ENCODE measurements at regions not wholly inside any gene's neighbourhood (a gene's known extent, or its start where the extent isn't known, plus 50 kb on each side); places are given as distances from the start of the nearest gene placed in this dataset.
A peak's percentile ranks its signal among the peaks of the same experiment; 100 is the strongest.

DNA sequence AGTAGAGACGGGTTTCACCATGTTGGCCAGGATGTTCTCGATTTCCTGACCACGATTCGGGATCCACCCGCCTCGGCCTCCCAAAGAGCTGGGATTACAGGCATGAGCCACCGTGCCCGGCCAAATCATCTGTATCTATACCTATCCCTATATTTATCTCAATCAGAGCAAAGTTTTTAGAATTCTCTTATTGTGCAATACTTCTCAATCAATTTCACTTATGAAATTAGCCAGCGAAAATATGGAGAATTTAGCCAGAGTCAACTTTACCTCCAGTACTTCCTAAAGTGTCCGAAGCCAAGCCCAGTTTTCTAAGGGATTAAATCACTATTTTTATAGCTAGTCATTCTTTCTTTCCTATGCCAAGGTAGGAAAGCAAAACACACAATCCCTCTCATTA lies 319.1 kb upstream of the PFKP start:
- TF ChIP-seq POLR2A (IDR thresholded peaks at IDR 0.05): no peak
- TF ChIP-seq, protein P1, sequence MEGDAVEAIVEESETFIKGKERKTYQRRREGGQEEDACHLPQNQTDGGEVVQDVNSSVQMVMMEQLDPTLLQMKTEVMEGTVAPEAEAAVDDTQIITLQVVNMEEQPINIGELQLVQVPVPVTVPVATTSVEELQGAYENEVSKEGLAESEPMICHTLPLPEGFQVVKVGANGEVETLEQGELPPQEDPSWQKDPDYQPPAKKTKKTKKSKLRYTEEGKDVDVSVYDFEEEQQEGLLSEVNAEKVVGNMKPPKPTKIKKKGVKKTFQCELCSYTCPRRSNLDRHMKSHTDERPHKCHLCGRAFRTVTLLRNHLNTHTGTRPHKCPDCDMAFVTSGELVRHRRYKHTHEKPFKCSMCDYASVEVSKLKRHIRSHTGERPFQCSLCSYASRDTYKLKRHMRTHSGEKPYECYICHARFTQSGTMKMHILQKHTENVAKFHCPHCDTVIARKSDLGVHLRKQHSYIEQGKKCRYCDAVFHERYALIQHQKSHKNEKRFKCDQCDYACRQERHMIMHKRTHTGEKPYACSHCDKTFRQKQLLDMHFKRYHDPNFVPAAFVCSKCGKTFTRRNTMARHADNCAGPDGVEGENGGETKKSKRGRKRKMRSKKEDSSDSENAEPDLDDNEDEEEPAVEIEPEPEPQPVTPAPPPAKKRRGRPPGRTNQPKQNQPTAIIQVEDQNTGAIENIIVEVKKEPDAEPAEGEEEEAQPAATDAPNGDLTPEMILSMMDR (IDR thresholded peaks at IDR 0.05): no peak
- no peaks in the 10 kb centered on the region for H3K9me3 ChIP-seq
- no peak overlapping the region for H3K27ac ChIP-seq
- H3K4me1 ChIP-seq: no peaks in the 10 kb centered on the region
- DNase-seq: no peak
- H3K36me3 ChIP-seq: no peaks in the 10 kb centered on the region
- H3K27me3 ChIP-seq: no peaks in the 10 kb centered on the region
- no peak overlapping the region for H3K4me3 ChIP-seq

DNA sequence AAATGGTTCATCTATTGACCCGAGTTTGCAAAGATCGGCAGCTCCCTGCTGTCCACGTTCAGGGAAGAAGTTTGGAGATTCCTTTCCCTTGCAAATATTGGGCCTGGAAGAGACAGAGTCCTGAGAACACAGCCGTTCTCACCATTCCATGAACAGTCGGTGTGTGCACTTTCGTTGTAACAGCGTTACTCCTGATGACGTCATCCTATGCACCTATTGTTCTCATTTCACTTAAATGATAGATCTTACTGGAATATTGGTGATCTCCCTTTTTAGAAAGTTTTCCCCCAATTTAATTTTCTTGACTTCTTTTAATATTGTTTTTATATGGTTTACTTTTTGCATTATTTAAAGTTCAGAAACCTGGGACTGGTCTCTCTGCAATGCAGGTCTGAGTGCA lies 320.7 kb upstream of the PFKP start:
- no peak overlapping the region for H3K4me3 ChIP-seq
- H3K9me3 ChIP-seq: no peaks in the 10 kb centered on the region
- H3K27me3 ChIP-seq: no peaks in the 10 kb centered on the region
- DNase-seq: no peak
- no peak overlapping the region for H3K27ac ChIP-seq
- H3K36me3 ChIP-seq: no peaks in the 10 kb centered on the region
- H3K4me1 ChIP-seq: no peaks in the 10 kb centered on the region
- TF ChIP-seq POLR2A (IDR thresholded peaks at IDR 0.05): no peak
- TF ChIP-seq, protein P1 (IDR thresholded peaks at IDR 0.05): no peak

DNA sequence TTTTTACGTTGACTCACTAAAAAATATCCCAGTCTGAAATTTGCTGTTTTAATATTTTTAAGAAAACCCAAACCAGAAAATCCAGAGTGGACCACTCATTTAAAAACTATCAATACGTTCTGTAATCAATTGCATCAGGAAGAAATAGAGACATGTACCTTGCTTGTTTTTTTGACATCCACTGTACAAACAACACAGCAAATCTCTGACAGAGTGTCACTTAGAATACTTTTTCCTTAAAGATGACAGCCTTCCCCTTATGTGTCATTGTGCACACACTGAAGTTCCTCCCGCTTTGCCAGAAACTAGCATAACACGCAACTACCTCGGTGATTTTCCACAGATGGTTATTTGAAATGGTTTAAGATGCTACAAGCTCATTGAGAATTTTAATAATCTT lies 321.7 kb upstream of the PFKP start:
- Histone ChIP-seq H3K4me3 (no peak overlapping the region), H3K27ac (no peak overlapping the region), H3K36me3 (no peaks in the 10 kb centered on the region), H3K9me3 (no peaks in the 10 kb centered on the region), H3K4me1 (no peaks in the 10 kb centered on the region), H3K27me3 (no peaks in the 10 kb centered on the region)
- no peak for DNase-seq
- TF ChIP-seq, protein P1 (IDR thresholded peaks at IDR 0.05): no peak
- no peak for TF ChIP-seq POLR2A (IDR thresholded peaks at IDR 0.05)

DNA sequence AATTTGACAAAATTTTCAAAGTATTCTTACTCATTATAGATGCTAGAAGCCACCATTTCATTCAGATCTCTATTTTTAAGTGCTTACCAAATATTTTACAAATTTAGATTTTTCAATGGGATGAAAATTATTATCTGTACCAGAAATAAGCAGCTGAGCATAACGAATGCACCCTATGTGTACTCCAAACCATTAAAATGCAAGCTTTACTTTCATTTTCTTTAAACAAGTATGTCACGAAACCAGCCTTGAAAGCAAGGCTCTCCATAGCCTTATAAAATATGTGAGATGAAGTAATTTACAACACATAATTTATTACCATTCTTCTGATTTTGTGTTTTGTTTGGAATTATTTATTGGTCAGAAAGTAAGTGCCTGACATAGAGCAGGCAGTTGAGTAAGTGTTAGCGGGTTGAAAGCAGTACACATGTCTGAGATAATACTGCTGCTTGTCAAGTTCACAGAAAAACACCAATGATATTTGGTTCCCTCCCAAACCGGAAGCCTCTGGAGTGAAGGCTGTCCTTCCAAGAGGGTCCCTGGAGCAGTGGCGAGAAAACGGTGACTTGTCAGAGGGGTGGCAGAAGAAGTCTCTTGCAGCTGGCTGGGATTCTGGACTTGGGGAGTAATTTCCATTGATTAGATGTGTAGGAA lies 322.7 kb upstream of the PFKP start:
- Histone ChIP-seq H3K4me1 (no peaks in the 10 kb centered on the region), H3K9me3 (no peaks in the 10 kb centered on the region), H3K27ac (no peak overlapping the region), H3K4me3 (peak overlapping the region in 1 of 4 donors; percentile 17), H3K36me3 (no peaks in the 10 kb centered on the region), H3K27me3 (no peaks in the 10 kb centered on the region)
- DNase-seq: no peak
- TF ChIP-seq, protein P1 (IDR thresholded peaks at IDR 0.05): no peak
- TF ChIP-seq POLR2A (IDR thresholded peaks at IDR 0.05): no peak

DNA sequence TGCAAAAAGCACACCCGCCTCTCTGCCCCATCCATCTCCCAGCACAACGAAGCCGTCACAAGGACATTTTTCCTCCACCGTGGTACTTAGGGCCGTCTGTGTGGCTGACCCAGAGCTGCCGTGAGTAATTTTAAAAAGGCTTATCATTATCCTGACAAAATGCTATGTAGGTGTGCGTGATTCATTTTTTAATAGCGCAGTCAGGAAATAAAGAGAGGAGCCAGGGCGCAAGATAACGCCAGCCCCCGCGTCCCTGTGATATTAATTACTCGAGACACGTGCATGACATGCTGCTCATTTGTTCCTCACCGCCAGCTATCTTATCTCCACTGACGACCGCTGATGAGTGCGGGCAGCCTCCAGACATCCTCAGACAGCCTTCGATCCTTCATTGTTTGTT lies 332.7 kb upstream of the PFKP start:
- Histone ChIP-seq H3K9me3 (peaks cover 0 to 6% (median 0%) of the 10 kb centered on the region in 4 donors), H3K27ac (no peak overlapping the region), H3K36me3 (no peaks in the 10 kb centered on the region), H3K27me3 (no peaks in the 10 kb centered on the region), H3K4me1 (no peaks in the 10 kb centered on the region), H3K4me3 (no peak overlapping the region)
- no peak for TF ChIP-seq POLR2A (IDR thresholded peaks at IDR 0.05)
- TF ChIP-seq, protein P1 (IDR thresholded peaks at IDR 0.05): no peak
- DNase-seq: no peak
